ENCODE measurements at regions not wholly inside any gene's neighbourhood (a gene's known extent, or its start where the extent isn't known, plus 50 kb on each side); places are given as distances from the start of the nearest gene placed in this dataset.
"Not testable (repeated sequence)": the region's sequence is repeated elsewhere in the genome, so short reads cannot be mapped to it uniquely, and the experiment has no call there.

DNA sequence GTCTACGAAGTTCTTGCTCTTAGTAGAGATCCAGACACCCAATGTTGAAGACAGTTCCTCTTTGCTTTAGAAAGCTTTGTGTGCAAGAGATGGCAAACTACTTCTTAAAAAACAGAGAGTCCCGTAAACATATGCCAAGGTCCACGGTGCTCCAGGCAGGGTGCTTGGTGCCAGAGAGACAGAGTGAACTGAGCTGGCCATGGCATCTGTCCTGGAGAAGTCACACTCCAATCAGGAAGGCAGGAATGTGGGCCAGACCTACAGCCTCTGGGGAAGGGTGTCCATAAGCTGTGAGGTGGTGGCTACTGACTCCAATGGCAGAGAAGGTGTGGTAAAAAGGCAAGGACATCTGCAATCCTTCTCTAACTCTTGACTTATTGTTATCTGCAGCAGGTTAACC is 242.0 kb upstream of the PLGLB2 start:
- not testable (repeated sequence) for TF ChIP-seq POLR2A (IDR thresholded peaks at IDR 0.05; ENCODE audit: low read length); GATA1 (IDR thresholded peaks at IDR 0.05; ENCODE audit: low read depth, low read length)
